AG08395 (cell line): ENCODE measurements at regions not wholly inside any gene's neighbourhood (a gene's known extent, or its start where the extent isn't known, plus 50 kb on each side); places are given as distances from the start of the nearest gene placed in this dataset.
"Not testable (repeated sequence)": the region's sequence is repeated elsewhere in the genome, so short reads cannot be mapped to it uniquely, and the experiment has no call there.

Experiments
- DNase-seq: peaks from one replicate; pipeline ENCODE4 v3.0.0; 2012; ENCODE audit warnings: mixed read lengths, low spot score

GRCh38 chr3:168844472-168844871, 748.7 kb upstream of the GOLIM4 start:
- DNase-seq: no peak

DNA sequence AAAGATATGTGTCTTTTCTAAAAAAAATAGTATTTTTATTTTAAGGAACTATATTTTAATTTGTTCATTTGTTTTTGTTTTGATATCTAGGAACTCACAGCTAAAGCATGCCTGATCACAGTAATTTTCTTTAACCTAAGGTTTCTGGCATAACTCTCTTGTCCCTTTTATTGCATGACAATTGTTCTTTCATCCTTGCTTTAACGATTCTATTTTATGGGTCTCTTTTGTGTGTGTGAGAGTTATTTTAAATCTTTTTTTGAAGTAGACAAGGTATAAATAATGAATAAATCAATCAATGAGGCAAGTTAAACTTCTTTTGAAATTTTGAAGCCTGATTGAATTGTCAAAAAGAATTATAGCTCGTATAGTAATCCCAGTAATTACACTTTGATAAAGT, 747.8 kb upstream of the GOLIM4 start:
- DNase-seq: no peak

GRCh38 chr3:168839653-168840052, 743.9 kb upstream of the GOLIM4 start:
- DNase-seq: no peak

- DNase-seq: no peak
Observed at GRCh38 chr3:168834558-168834957, 738.8 kb upstream of the GOLIM4 start.

- no peak for DNase-seq
Observed at GRCh38 chr3:168828943-168829342, 733.2 kb upstream of the GOLIM4 start.

GRCh38 chr3:168828536-168828935, 732.8 kb upstream of the GOLIM4 start:
- no peak for DNase-seq

- DNase-seq: no peak
Observed at GRCh38 chr3:168828014-168828413, 732.3 kb upstream of the GOLIM4 start.

DNA sequence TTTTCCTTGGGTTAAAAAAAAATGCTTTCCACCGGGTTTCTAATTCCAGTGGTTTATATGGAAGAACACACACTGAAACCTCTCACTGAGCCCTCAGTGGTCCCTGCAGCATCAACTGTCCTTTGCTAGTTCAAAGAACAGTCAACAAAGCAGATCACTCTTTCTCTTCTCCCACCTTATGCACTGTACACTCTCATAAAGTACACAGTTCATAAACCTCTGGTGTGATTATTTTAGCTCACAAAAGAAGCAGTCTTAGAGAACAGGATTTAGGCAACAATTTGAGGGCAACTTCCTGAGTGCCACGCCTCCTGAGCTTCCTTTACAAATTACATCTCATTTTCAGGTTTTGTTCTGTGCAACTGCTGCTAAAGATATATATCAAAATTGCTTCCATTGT, 728.4 kb upstream of the GOLIM4 start:
- no peak for DNase-seq

- no peak for DNase-seq
Observed at GRCh38 chr3:168823466-168823865, 727.7 kb upstream of the GOLIM4 start.

DNA sequence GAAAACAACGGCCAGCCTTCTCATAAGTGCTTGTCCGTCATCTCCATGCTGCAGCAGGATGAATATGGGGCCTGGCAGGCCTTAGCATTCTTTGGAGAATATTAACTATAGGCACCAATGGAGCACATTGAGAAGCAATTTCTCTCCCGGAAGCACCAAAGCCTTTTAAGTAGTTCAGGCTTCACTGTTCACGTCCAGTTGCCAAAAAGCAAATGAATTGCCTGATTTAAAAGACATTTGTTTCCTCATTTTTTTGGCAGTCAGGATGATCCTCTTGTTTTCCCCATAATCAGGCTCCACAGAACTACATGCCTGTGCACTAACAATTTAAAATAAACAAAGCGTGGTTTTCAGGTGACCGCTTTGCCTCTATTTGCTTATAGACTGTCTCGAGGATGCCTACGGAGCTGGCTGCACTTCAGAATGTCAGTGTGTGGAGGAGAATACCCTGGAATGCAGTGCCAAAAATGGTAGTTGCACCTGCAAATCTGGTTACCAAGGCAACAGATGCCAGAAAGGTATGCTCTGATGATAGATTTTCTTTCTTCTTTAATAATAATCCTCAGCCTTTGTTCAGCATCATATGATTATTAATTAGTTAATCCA, 725.2 kb upstream of the GOLIM4 start:
- DNase-seq: no peak

DNA sequence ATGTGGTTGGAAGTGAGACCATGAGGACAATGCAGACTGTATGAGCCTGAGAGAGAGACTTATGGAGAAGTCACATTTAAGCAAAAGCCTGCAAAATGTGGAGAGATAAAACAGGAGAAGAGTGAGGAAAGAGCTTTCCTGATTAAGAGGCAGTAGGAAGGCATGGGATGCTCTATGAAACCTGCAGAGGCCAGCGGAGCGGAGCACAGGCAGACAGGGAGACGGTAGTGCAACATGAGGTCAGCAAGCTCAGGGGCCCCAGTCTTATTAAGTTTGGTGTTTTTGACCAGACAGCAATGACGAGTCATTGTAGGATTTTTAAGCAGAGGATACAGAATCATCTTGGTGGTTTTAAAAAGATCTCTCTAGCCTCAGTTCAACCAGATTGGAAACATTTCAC, 721.5 kb upstream of the GOLIM4 start:
- DNase-seq: no peak

GRCh38 chr3:168815946-168816345, 720.2 kb upstream of the GOLIM4 start:
- no peak for DNase-seq

- DNase-seq: no peak
Observed at GRCh38 chr3:168813225-168813802, 717.6 kb upstream of the GOLIM4 start.

- DNase-seq: no peak
Observed at GRCh38 chr3:168812234-168812633, 716.5 kb upstream of the GOLIM4 start.

DNA sequence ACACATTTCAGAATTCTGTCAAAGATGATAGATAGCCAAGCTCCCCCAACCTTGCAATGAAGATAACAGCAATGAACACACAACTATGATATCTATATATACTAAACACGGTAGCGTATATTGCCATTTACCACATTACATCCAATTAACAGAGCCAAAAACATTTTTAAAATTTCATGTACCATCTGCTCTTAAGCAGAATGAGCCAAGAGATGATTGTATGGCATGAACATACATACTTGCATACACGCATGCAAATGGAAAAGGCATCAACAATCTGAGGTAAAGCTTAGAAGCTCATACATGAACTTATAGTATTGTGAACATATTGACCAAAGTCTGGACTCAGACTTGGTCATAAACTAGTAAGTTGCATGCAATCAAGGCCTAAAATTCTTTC, 712.9 kb upstream of the GOLIM4 start:
- DNase-seq: no peak

- DNase-seq: no peak
Observed at GRCh38 chr3:168807448-168807847, 711.7 kb upstream of the GOLIM4 start.

- no peak for DNase-seq
Observed at GRCh38 chr3:168806871-168807270, 711.1 kb upstream of the GOLIM4 start.

DNA sequence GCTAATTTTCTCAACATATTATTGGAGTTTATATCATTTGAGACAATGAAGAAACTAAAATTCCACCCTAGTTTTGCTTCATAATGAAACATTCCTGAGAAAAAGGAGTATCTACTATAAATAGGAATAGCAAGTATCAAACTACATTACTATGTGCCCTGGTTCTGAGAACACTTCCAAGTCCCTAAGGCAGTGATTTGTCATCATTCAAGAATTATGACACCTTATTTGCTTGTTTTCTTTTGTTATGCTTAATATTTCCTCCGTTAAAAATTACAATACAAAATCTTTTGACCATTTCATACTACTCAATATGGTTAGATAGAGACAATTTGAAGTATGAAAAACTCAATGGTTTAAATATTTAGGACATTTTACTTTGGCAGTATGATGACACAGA, 707.8 kb upstream of the GOLIM4 start:
- no peak for DNase-seq

DNA sequence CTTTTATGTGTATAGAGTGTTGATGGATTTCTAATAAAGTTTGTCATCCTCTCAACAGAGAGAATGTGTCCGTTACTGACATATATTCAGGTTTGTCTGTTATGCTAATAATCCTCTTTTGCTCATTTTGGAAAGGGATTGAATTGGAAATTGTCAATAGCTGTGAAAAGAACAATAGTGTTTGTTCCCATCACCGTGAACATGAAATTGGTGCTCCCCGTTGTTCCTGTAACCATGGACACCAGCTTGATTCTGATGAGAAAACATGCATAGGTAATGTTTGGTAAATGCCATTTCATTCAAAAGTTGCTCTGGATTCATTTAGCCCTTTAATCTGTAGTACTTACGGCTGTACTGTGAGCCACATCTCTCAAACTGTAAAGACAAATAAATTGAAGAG, 707.0 kb upstream of the GOLIM4 start:
- DNase-seq: no peak

DNA sequence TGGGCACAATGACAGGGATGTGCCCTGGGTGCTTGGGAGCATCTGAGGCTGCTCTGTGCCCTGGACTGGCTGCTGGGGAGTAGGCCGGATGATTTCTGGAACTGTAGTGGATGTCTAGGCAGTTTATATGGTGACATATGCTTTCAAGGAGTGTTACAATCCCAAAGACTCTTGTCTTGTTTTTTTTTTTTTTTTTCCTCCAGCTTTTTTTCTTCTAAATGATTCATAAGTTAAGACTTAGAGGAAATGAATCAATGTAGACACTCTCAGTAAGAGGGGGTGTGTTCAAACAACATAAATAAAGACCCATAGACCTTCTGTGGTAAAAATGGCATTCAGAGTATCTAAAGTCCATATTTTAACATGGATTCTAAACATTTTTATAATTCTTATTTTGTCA, 706.1 kb upstream of the GOLIM4 start:
- DNase-seq: peak; percentile 20

- DNase-seq: no peak
Observed at GRCh38 chr3:168796339-168796738, 700.6 kb upstream of the GOLIM4 start.

GRCh38 chr3:168794427-168794826, 698.7 kb upstream of the GOLIM4 start:
- no peak for DNase-seq

- DNase-seq: no peak
Observed at GRCh38 chr3:168782193-168782592, 686.5 kb upstream of the GOLIM4 start.

DNA sequence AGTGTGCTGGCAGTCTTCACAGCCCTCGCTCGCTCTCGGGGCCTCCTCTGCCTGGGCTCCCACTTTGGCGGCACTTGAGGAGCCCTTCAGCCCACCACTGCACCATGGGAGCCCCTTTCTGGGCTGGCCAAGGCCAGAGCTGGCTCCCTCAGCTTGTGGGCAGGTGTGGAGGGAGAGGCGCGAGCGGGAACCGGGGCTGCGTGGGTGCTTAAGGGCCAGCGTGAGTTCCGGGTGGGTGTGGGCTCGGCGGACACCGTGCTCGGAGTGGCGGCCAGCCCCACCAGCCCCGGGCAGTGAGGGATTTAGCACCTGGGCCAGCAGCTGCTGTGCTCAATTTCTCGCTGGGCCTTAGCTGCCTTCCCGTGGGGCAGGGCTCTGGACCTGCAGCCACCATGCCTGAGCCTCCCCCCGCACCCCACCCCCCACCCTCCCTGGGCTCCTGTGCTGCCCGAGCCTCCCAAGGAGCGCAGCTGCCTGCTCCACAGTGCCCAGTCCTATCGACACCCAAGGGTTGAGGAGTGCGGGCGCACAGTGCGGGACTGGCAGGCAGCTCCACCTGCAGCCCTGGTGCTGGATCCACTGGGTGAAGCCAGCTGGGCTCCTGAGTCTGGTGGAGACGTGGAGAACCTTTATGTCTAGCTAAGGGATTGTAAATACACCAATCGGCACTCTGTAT, 684.4 kb upstream of the GOLIM4 start:
- not testable (repeated sequence) for DNase-seq
